Activated naive CD4-positive, alpha-beta T cell treated with Interleukin-2 at 50 U/mL for 16 hours (primary cell): ENCODE measurements at regions not wholly inside any gene's neighbourhood (a gene's known extent, or its start where the extent isn't known, plus 50 kb on each side); places are given as distances from the start of the nearest gene placed in this dataset.
"Not testable (repeated sequence)": the region's sequence is repeated elsewhere in the genome, so short reads cannot be mapped to it uniquely, and the experiment has no call there.

Source experiments
- DNase-seq: peaks from one replicate; pipeline ENCODE4 v3.0.0-alpha.2; 2020

GRCh38 chr17:20683651-20684229, 104.2 kb downstream of the CDRT15L2 start:
- not testable (repeated sequence) for DNase-seq

DNA sequence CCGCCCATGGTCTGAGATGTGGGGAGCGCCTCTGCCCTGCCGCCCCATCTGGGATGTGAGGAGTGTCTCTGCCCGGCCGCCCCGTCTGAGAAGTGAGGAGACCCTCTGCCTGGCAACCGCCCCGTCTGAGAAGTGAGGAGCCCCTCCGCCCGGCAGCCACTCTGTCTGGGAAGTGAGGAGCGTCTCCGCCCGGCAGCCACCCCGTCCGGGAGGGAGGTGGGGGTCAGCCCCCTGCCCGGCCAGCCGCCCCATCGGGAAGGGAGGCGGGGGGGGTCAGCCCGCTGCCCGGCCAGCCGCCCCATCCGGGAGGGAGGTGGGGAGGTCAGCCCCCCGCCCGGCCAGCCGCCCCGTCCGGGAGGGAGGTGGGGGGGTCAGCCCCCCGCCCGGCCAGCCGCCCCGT, 105.5 kb downstream of the CDRT15L2 start:
- DNase-seq, result not testable (repeated sequence)

DNA sequence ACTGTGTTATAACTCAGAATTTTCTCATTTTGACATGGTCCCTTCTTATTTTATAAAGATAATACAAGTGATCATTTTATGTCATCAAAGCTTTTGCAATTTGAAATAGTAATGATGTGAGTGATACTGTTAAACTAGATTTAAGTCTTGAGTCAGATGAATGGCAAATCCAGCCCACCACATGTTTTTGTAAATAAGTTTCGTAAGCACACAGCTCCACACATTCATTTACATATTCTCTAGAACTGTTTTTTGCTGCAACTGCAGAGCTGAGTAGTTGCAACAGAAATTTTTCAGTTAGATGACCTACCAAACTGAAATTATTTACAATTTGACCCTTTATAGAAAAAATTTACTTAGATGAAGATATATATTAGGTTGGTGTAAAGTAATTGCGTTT, 108.1 kb downstream of the CDRT15L2 start:
- DNase-seq, result not testable (repeated sequence)

DNA sequence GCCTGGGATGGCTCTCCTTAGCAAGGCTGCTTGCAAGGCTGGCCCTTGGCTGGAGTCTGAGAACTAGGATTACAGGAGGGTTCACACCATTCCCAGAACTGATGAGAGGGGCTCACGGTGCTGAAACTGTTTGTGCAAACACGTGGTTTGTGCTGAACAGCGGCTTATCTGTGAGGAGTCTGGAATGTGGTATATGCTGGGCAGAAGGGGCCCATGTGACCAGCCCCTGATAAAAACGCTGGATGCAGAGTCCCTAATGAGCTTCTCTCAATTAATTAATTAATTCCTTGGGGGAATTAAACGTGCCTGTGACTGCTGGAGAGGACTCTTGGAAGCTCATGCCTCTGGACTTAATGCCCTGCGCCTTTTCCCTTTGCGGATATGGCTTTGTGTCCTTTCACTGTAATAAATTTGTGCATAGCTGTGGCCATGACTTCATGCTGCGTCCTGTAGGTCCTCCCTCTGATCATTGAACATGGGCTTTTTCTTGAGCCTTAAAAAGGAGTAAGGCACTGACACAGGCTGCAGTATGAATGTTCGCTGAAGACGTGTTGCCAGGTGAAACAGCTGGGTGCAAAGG, 109.7 kb downstream of the CDRT15L2 start:
- DNase-seq, result not testable (repeated sequence)

GRCh38 chr17:20692706-20693105, 113.2 kb downstream of the CDRT15L2 start:
- not testable (repeated sequence) for DNase-seq

GRCh38 chr17:20695871-20696270, 116.3 kb downstream of the CDRT15L2 start:
- not testable (repeated sequence) for DNase-seq

- DNase-seq, result not testable (repeated sequence)
These were observed 119.1 kb downstream of the CDRT15L2 start for GRCh38 chr17:20698463-20699206.

GRCh38 chr17:20700528-20700927, 121.0 kb downstream of the CDRT15L2 start:
- not testable (repeated sequence) for DNase-seq

DNA sequence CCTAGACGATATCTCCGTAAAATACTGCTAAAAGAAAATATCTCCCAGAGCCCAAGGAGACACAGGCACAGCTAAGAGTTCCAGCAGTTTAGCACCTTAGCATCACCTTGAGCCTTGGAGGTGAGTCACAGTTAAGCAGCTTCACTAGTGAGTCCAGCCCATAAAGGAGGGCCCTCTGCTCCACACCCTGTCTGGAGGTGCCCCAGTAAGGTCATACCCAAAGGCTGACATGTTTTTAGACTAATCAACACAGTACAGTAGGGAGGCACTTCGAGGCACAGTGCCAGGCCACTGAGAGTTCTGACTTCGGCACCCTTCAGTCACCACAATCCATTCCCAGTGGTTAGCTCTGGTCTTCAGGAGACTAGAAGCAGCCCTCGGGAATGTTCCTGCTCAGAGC, 121.8 kb downstream of the CDRT15L2 start:
- not testable (repeated sequence) for DNase-seq

DNA sequence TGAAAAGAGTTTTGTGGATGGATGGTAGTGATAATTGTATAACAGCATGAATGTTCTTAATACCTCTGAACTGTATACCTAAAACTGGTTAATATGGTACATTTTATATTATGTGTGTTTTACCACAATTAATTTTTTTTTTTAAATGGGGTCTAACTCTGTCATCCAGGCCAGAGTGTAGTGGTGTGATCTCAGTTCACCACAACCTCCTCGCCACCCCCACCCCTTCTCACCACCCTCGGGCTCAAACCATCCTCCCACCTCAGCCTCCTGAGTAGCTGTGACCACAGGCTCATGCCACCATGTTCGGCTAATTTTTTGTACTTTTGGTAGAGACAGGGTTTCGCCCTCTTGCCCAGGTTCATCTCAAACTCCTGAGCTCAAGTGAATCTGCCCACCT, 123.2 kb downstream of the CDRT15L2 start:
- no peak for DNase-seq

- no peak for DNase-seq
These were observed 124.3 kb downstream of the CDRT15L2 start for GRCh38 chr17:20703781-20704180.

- DNase-seq, result not testable (repeated sequence)
These were observed 125.7 kb downstream of the CDRT15L2 start for GRCh38 chr17:20705186-20705585.

GRCh38 chr17:20706751-20707373, 127.3 kb downstream of the CDRT15L2 start:
- DNase-seq, result no peak

DNA sequence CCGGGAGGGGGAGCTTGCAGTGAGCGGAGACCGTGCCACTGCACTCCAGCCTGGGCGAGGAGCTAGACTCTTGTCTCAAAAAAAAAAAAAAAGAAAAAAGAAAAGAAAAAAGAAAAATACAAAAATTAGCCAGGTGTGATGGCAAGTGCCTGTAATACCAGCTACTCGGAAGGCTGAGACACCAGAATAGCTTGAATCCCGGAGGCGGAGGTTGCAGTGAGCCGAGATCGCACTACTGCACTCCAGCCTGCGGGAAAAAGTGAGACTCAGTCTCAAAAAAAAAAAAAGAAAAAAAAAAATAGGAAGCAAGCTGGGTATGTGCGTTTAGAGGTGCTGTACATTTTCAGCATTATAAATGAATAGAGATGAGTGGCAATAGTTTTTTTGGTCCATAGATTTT, 129.3 kb downstream of the CDRT15L2 start:
- DNase-seq, result not testable (repeated sequence)

GRCh38 chr17:20716481-20716880, 137.0 kb downstream of the CDRT15L2 start:
- not testable (repeated sequence) for DNase-seq

DNA sequence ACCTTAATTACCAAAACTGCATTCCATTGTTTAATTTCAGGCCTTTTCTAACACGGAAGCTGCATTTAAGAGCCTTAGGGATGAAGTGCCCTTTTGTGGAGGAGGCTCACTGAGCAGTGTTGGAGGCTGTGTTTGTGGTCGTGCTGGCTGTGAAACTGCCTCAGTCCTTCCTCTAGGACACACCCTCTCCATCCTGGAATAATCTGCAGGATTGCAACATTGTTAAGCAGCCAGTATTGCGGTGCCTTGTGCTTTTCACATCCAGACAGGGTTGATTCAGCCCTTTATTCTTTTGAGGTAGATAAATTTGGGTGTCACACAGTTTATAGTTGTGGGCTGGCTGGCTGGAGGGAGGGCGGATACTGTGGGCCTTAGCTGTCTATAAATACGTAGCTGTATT, 141.6 kb downstream of the CDRT15L2 start:
- DNase-seq, result no peak

DNA sequence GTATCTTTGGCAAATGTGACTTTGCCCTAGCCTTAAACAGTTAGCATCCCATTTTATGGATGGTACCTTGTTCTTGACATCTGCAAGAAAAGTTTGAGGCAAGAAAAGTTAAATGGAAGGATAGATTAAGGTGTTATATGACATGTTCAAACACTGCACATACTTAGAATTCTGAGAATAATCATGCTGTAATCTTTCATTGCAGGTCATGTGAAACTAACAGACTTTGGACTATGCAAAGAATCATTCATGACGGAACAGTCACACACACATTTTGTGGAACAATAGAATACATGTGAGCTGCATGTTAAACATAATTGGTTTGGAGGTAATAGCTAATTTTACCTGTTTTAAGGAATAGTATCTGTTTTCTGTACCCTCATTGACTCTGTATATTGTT, 144.9 kb downstream of the CDRT15L2 start:
- not testable (repeated sequence) for DNase-seq

DNA sequence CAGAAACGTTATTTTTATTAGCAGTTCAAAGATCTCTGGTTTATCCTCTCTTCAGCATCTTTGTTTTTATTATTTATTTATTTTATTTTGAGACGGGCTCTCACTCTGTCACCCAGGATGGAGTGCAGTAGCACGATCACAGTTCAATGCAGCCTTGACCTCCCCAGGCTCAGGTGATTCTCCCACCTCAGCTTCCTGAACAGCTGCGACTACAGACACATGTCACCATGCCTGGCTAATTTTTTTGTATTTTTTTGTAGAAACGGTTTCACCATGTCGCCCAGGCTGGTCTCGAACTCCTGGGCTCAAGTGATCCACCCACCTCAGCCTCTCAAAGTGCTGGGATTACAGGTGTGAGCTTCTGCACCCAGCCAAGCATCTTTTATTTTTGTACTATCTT, 147.7 kb downstream of the CDRT15L2 start:
- DNase-seq, result not testable (repeated sequence)

DNA sequence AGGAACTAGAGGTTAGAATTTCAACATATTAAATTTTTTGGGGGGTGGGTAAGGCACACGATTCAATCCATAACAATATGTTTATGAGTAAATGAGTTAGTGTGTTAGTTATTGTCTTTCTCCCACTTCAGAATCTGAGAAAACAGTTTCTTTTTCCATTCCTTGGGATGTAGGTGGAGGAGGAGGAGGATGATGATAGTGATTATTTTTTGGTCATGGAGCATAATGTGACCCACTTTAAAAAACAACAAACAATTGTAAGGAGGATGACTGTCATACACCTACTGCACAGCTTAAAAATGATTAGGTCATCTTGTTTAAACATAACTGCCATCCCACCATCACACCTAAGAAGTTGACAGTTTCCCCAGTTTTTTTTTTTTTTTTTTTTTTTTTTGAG, 148.7 kb downstream of the CDRT15L2 start:
- DNase-seq, result no peak

DNA sequence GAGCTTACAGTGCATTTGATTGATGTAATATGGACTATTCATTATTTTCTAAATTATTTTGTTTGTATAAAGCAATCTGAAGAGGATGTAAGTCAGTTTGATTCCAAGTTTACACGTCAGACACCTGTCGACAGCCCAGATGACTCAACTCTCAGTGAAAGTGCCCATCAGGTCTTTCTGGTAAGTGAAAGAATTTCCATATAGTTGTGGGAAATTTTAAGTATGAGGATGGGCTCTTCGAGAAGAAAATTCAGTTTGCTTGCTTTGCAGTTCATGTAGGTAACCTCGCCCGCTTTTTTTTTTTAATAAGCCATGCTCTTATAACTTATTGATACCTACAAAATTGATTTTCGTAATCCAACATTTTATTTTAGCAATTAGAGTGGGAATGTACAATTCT, 151.6 kb downstream of the CDRT15L2 start:
- DNase-seq, result not testable (repeated sequence)

DNA sequence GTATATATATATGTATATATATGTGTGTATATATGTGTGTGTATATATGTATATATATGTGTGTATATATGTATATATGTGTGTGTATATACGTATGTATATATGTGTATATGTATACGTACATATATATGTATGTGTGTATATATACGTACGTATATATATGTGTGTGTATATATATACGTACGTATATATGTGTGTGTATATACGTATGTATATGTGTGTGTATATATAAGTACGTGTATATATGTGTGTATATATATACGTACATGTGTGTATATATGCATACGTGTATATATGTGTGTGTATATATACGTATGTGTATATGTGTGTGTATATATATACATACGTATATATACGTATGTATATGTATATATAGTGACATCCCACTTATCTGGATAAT, 154.4 kb downstream of the CDRT15L2 start:
- no peak for DNase-seq

GRCh38 chr17:20735796-20736195, 156.3 kb downstream of the CDRT15L2 start:
- DNase-seq, result no peak

GRCh38 chr17:20737636-20738035, 158.1 kb downstream of the CDRT15L2 start:
- not testable (repeated sequence) for DNase-seq

DNA sequence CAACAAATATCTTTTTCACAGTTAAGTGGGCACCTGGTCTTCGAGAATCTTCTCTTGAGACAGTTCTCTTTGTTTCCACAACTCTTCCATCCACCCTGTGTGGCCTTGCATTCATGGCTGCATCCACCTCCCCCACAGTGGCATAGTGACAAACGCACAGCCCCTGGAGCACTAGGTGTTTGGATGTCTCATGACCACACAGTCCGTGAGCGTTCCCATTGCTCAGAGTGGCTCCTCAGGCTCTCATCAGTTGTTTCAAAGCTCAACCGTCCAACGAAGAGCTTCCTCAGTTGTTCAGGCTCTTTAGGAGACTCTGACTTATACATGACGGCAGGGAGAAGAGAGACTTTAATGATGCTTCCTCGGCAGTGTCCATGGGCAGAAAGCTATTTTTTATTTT, 191.6 kb downstream of the CDRT15L2 start:
- no peak for DNase-seq
